GM19468 (cell line): ENCODE measurements at regions not wholly inside any gene's neighbourhood (a gene's known extent, or its start where the extent isn't known, plus 50 kb on each side); places are given as distances from the start of the nearest gene placed in this dataset.
"Not testable (repeated sequence)": the region's sequence is repeated elsewhere in the genome, so short reads cannot be mapped to it uniquely, and the experiment has no call there.

Experiments used
- ATAC-seq: cut with Tn5 transposase; IDR thresholded peaks from one replicate; pipeline ENCODE4 v1.9.1; 2021; ENCODE audit warnings: mild to moderate bottlenecking, moderate library complexity, moderate number of reproducible peaks; ENCODE audit not compliant: unreplicated experiment; ENCODE audit errors: extremely low read depth

GRCh38 chr17:68135141-68135887 is 99.8 kb downstream of the KPNA2 start:
- ATAC-seq = no peak

DNA sequence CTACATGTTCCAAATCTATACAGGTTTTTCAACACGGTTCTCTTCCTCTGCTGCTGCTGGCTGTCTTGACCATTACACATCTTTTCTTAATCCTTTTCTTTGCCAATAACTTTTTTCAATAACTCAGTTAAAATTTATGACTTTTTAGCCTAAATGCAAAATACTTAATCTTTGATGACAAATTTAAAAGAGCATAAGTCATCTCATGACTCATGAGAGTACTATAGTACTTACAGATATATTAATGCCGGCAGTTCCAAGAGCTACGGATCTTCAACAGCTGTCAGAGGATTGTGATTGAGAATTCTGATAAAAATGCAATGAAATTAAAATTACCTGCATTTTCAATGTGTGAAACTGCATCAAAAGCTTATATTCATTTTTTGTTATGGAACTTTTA is 105.5 kb downstream of the KPNA2 start:
- ATAC-seq = no peak

DNA sequence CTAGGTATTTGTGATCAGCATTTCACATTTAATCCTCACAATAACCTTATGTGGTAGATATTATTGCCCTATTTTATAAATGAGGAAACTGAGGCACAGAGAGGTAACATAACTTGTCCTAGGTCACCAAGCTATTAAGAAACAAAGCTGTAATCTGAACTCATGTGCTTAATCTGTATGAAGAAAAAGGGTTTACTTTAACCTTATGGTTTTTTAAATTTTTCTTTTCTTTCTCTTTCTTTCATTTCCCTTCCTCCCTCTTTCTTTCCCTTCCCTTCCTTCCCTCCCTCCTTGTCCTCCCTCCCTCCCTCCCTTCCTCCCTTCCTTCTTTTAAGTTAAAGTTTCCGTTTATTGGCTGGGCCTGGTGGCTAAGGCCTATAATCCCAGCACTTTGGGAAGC is 105.2 kb upstream of the AMZ2 start:
- no peak for ATAC-seq

- ATAC-seq = no peak
Observed at GRCh38 chr17:68143425-68143824, 104.4 kb upstream of the AMZ2 start.

DNA sequence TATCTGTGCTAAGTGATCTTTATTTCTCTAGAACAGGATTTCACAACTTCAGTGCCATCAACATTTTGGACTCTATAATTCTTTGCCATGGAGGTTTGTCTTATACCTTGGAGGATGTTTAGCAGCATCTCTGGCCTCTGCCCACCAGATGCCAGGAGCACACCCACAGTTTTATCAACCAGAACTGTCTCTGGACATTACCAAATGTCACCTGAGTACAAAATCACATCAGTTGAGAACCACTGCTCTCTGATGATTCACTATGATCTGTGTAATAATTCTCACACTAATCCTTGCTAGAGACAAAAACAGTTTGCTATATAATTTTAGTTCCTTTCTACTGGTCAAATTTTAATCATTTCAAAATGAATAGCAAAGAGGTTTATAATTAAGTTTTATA is 102.8 kb upstream of the AMZ2 start:
- ATAC-seq = no peak

GRCh38 chr17:68148936-68149335 is 98.9 kb upstream of the AMZ2 start:
- ATAC-seq = no peak

DNA sequence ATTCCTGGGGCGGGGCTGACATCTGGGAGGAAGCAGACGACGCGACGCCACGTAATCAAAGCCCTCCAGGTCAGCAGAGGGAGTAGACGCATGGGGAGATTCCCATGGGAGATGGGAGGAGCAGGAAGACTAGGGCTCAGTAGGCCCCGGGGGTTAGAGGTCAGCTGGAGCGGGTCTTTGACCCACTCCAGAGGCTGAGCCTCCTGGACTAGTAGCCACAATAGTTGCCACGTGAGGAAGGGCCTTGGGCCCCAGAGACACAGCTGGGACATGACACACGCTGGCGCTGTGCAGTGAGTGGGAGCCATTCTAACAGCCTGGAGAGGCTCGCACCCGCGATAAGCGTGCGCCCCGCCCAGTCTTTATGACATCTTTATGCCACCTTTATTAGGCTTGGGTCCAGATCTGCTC is 95.7 kb upstream of the AMZ2 start:
- ATAC-seq = no peak

- no peak for ATAC-seq
Observed at GRCh38 chr17:68155692-68156091, 92.2 kb upstream of the AMZ2 start.

GRCh38 chr17:68161644-68162428 is 86.0 kb upstream of the AMZ2 start:
- ATAC-seq = no peak

DNA sequence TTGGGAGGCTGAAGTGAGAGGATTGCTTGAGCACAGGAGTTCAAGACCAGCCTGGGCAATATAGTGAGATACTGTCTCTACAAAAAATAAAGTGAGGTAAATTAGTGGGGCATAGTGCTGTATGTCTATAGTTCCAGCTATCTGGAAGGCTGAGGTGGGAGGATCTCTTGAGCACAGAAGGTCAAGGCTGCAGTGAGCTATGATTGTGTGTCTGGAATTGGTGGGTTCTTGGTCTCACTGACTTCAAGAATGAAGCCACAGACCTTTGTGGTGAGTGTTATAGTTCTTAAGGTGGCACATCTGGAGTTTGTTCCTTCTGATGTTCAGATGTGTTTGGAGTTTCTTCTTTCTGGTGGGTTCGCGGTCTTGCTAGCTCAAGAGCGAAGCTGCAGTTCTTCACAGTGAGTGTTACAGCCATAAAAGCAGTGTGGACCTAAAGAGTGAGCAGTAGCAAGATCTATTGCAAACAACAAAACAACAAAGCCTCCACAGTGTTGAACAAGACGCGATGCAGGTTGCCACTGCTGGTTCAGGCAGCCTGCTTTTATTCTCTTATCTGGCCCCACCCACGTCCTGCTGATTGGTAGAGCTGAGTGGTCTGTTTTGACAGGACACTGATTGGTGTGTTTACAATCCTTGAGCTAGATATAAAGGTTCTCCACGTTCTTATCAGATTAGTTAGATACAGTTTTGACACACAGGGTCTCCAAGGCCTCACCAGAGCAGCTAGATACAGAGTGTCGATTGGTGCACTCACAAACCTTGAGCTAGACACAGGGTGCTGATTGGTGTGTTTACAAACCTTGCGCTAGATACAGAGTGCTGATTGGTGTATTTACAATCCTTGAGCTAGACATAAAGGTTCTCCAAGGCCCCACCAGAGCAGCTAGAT is 79.3 kb upstream of the AMZ2 start:
- ATAC-seq = not testable (repeated sequence)

DNA sequence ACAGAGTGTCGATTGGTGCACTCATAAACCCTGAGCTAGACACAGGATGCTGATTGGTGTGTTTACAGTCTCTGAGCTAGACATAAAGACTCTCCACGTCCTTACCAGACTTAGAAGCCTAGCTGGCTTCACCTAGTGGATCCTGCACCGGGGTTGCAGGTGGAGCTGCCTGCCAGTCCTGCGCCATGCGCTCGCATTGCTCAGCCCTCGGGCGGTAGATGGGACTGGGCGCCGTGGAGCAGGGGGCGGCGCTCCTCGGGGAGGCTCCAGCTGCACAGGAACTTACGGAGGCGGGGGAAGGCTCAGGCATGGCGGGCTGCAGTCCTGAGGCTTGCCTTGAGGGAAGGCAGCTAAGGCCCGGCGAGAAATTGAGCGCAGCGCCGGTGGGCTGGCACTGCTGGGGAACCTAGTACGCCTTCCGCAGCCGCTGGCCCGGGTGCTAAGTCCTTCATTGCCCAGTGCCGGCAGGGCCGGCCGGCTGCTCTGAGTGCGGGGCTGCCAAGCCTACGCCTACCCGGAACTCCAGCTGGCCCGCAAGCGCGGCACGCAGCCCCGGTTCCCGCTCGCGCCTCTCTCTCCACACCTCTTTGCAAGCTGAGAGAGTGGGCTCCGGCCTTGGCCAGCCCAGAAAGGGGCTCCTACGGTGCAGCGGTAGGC is 78.5 kb upstream of the AMZ2 start:
- ATAC-seq = not testable (repeated sequence)

DNA sequence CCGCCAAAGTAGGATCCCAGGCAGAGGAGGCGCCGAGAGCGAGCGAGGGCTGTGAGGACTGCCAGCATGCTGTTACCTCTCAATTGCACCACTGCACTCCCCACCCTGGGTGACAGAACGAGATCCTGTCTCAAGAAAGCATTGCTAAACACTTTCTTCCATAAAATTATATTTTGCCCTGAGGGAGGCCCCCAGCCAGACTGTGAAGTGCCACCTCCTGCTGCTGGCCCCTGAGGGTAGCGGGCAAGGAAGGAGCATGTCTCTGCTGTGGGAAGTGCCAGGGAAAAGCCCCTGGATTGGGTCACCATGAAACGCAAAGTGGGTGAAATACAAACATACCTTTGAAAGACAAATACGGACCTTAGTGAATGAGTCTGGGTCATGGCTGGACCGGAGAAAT is 78.0 kb upstream of the AMZ2 start:
- ATAC-seq = no peak

- ATAC-seq = no peak
Observed at GRCh38 chr17:68170246-68170645, 77.6 kb upstream of the AMZ2 start.

DNA sequence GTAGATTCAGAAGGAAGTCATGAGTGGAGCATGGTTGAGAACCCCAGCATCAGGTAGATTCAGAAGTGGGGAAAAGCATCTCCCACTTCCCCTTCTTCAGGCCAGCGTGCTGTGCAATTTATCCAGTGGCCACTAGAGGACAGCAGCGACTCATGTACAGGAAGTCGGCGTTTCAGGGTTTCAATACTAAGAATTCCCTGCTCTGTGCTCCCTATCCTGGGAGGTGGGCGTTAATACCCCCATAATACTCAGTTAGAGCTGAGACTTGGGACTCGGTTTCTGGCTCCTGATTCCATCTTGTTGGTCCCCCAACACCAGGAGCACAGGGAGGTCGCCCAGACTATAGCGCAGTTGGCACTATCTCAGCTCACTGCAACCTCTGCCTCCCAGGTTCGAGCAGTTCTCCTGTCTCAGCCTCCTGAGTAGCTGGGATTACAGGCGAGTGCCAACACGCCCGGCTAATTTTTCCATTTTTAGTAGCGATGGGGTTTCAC is 75.3 kb upstream of the AMZ2 start:
- no peak for ATAC-seq

- ATAC-seq = no peak
Observed at GRCh38 chr17:68175416-68175815, 72.4 kb upstream of the AMZ2 start.

DNA sequence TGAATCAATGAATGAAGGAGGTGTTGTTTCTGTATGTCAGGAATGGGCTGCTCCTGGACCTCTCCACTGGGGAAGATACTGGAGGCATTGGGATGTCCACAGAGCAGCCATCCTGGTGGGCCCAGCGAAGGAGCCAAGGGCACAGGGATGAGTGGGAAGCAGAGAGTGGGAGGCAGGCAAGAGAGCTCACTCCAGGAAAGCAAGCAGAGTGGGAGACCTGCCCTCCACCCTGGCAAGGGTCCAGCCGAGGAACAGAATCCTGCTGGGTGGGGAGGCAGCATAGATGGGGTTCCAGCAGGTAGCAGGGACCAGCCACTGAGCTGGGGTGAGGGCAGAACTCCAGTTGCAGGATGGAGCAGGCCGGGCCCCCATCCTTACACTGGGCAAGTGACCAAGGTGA is 71.9 kb upstream of the AMZ2 start:
- no peak for ATAC-seq

GRCh38 chr17:68176718-68177117 is 71.1 kb upstream of the AMZ2 start:
- no peak for ATAC-seq

GRCh38 chr17:68178831-68179230 is 69.0 kb upstream of the AMZ2 start:
- ATAC-seq = no peak

- no peak for ATAC-seq
Observed at GRCh38 chr17:68179236-68179925, 68.5 kb upstream of the AMZ2 start.

DNA sequence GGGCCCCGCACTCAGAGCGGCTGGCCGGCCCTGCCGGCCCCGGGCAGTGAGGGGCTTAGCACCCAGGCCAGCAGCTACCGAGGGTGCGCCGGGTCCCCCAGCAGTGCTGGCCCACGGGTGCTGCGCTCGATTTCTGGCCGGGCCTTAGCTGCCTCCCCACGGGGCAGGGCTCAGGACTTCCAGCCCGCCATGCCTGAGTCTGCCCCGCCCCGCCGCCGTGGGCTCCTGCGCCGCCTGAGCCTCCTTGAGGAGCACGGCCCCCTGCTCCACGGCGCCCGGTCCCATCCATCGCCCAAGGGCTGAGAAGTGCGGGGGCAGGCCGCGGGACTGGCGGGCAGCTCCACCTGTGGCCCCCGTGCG is 67.9 kb upstream of the AMZ2 start:
- no peak for ATAC-seq
